ENCODE measurements at regions not wholly inside any gene's neighbourhood (a gene's known extent, or its start where the extent isn't known, plus 50 kb on each side); places are given as distances from the start of the nearest gene placed in this dataset.

DNA sequence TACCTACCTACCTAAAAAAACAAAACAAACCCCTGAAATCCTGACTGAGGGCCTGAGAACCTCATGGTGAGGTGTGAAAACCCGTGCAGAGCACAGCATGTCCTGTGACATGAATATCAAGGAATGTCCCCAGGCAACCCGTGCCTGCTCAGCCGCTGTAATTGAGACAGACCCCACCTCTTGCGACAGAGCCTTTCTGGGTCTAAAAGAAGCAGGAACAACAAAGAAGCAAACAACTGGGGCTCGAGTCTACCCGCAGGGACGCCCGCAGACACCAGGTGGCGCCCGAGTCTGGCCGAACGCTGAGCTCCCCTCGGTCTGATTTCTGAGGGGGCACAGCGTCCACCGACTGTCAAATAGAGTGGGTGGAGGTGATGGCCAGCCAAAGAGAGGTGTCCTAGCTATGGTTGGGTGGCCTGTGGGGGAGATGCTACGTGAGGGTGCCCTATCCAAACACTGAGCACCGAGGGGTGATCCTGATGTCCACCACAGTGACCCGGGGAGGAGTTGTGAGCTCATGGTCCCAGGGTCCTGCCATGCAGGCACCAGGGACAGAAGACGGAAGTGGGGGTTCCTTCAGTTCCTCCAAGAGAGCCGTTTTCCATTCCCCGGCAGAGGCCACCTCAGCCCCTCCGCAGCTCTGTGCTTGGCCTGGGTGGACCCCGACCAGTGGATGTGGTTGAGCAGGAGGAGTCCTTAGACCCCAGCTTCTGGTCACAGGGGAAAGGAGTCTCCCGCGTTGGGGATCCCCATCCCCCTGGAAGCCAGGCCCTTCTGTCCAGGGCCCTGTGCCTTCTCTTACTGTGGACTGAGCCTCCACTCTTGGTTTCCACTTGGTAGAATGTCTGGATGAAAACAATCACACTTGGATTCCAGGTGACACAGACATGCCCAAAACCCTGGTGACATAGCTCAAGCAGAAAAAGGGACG, 268.2 kb downstream of the CDC5L start:
- Histone ChIP-seq H3K36me3 (no peaks in the 10 kb centered on the region), H3K9me3 (no peaks in the 10 kb centered on the region), H3K4me1 (peaks cover 15% of the 10 kb centered on the region), H3K27ac (no peak overlapping the region), H3K4me3 (no peak overlapping the region), H3K27me3 (no peaks in the 10 kb centered on the region)
- peak in 2 of 3 donors; percentile 61 to 93 for TF ChIP-seq POLR2AphosphoS5 (IDR thresholded peaks at IDR 0.05)
- no peak for TF ChIP-seq EP300 (IDR thresholded peaks at IDR 0.05)
- no peak for TF ChIP-seq POLR2A (IDR thresholded peaks at IDR 0.05)
- peak; percentile 76 to 94 for TF ChIP-seq CTCF (IDR thresholded peaks at IDR 0.05)
- 50% methylated on average over 7 of the region's 26 CpGs for WGBS
- DNase-seq (ENCODE audit: low spot score in 2 of 2): peak; percentile 91 to 94

- Histone ChIP-seq H3K4me1 (peaks cover 15% of the 10 kb centered on the region), H3K9me3 (no peaks in the 10 kb centered on the region), H3K4me3 (no peak overlapping the region), H3K27ac (no peak overlapping the region), H3K36me3 (no peaks in the 10 kb centered on the region), H3K27me3 (no peaks in the 10 kb centered on the region)
- TF ChIP-seq CTCF (IDR thresholded peaks at IDR 0.05): no peak
- no peak for TF ChIP-seq POLR2AphosphoS5 (IDR thresholded peaks at IDR 0.05)
- TF ChIP-seq EP300 (IDR thresholded peaks at IDR 0.05): no peak
- TF ChIP-seq POLR2A (IDR thresholded peaks at IDR 0.05): no peak
- WGBS: 85% methylated on average over 6 of the region's 6 CpGs
- DNase-seq (ENCODE audit: low spot score in 2 of 2): no peak
Observed at GRCh38 chr6:44656691-44657090, 269.2 kb downstream of the CDC5L start.

GRCh38 chr6:44657206-44657819, 269.8 kb downstream of the CDC5L start:
- H3K9me3 ChIP-seq: no peaks in the 10 kb centered on the region

GRCh38 chr6:44658571-44658970, 271.1 kb downstream of the CDC5L start:
- Histone ChIP-seq H3K27me3 (no peaks in the 10 kb centered on the region), H3K36me3 (no peaks in the 10 kb centered on the region), H3K4me1 (peaks cover 18% of the 10 kb centered on the region), H3K27ac (no peak overlapping the region), H3K9me3 (no peaks in the 10 kb centered on the region), H3K4me3 (no peak overlapping the region)
- TF ChIP-seq POLR2A (IDR thresholded peaks at IDR 0.05): no peak
- TF ChIP-seq POLR2AphosphoS5 (IDR thresholded peaks at IDR 0.05): no peak
- no peak for TF ChIP-seq CTCF (IDR thresholded peaks at IDR 0.05)
- no peak for TF ChIP-seq EP300 (IDR thresholded peaks at IDR 0.05)
- DNase-seq (ENCODE audit: low spot score in 2 of 2): no peak

More at GRCh38 chr6:44657206-44657819, 269.8 kb downstream of the CDC5L start:
- DNase-seq (ENCODE audit: low spot score in 2 of 2): no peak
- H3K27me3 ChIP-seq: no peaks in the 10 kb centered on the region
- H3K4me1 ChIP-seq: peaks cover 15% of the 10 kb centered on the region
- TF ChIP-seq POLR2AphosphoS5 (IDR thresholded peaks at IDR 0.05) (no peak), POLR2A (IDR thresholded peaks at IDR 0.05) (no peak), CTCF (IDR thresholded peaks at IDR 0.05) (no peak), EP300 (IDR thresholded peaks at IDR 0.05) (no peak)
- no peak overlapping the region for H3K27ac ChIP-seq
- H3K4me3 ChIP-seq: no peak overlapping the region
- H3K36me3 ChIP-seq: no peaks in the 10 kb centered on the region
- 82% methylated on average over 7 of the region's 10 CpGs for WGBS

DNA sequence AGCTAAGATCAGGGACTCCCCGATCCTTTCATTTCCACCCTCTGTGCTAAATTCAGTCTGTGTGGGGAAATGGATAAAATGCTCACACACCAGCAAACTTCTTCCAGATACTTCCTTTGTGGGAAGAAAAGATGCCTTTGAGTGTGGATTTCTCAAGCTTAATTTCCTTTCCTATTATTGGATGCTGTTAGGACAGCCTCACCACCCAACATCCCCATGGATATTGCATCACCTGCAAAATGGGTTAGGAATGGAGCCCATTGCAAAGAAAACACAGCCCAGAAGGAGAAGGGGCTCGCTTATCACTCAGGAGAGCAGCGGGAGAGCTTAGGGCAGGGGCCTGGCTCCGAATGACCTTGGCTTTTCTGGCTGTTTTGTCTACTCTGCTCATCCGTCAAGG, 272.2 kb downstream of the CDC5L start:
- 95% methylated on average over 5 of the region's 5 CpGs for WGBS
- Histone ChIP-seq H3K36me3 (no peaks in the 10 kb centered on the region), H3K9me3 (no peaks in the 10 kb centered on the region), H3K4me1 (peaks cover 14% of the 10 kb centered on the region), H3K4me3 (no peak overlapping the region), H3K27me3 (no peaks in the 10 kb centered on the region), H3K27ac (no peak overlapping the region)
- no peak for TF ChIP-seq CTCF (IDR thresholded peaks at IDR 0.05)
- no peak for TF ChIP-seq POLR2A (IDR thresholded peaks at IDR 0.05)
- no peak for TF ChIP-seq EP300 (IDR thresholded peaks at IDR 0.05)
- no peak for TF ChIP-seq POLR2AphosphoS5 (IDR thresholded peaks at IDR 0.05)
- DNase-seq (ENCODE audit: low spot score in 2 of 2): no peak

Data from suprapubic skin (tissue), 4 donors.